ENCODE measurements at regions not wholly inside any gene's neighbourhood (a gene's known extent, or its start where the extent isn't known, plus 50 kb on each side); places are given as distances from the start of the nearest gene placed in this dataset.
A peak's percentile ranks its signal among the peaks of the same experiment; 100 is the strongest.

DNA sequence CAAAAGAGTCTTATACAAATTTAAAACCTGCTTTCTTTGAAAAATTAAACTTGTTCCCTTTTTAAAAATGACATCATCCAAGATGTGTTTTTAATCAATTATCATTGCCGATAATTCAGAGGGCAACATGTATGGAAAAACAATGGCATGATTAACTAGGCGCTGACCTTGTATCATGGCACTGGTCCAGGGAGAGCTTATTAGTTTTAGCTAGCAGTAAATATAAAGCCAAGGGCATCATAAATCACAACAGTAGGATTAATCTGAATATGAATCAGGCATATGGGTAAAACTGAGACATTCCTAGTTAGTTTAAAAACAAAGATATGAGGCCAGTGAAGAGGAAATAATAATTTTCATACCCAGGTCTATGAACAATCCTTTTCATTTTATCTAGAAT, 374.0 kb downstream of the HDGFL1 start:
- DNase-seq (ENCODE audit: low read depth): peak; percentile 87
- no peak overlapping the region for H3K4me3 ChIP-seq (ENCODE audit: low read length)
- TF ChIP-seq, protein P1, sequence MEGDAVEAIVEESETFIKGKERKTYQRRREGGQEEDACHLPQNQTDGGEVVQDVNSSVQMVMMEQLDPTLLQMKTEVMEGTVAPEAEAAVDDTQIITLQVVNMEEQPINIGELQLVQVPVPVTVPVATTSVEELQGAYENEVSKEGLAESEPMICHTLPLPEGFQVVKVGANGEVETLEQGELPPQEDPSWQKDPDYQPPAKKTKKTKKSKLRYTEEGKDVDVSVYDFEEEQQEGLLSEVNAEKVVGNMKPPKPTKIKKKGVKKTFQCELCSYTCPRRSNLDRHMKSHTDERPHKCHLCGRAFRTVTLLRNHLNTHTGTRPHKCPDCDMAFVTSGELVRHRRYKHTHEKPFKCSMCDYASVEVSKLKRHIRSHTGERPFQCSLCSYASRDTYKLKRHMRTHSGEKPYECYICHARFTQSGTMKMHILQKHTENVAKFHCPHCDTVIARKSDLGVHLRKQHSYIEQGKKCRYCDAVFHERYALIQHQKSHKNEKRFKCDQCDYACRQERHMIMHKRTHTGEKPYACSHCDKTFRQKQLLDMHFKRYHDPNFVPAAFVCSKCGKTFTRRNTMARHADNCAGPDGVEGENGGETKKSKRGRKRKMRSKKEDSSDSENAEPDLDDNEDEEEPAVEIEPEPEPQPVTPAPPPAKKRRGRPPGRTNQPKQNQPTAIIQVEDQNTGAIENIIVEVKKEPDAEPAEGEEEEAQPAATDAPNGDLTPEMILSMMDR (conservative IDR thresholded peaks at IDR 0.05; ENCODE audit: low read depth, low read length): no peak

DNA sequence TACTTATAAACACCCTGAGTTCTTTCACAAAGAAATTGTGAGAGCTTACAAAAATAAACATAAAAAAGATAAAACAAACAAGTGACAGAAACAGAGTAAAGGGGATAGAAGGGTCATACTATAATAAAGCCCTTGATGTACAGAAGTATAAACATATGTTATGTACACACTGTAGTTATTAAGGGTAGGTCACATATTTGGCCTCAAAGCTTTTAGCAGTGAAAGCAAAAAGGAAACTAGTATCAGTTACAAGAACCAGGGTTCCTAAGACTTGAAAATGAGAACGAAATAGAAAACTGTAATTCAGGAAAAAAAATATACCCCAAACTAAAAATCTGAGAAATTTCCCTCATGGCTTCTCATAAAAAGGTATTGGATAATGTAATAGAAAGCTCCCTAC, 380.6 kb downstream of the HDGFL1 start:
- TF ChIP-seq, protein P1 (conservative IDR thresholded peaks at IDR 0.05; ENCODE audit: low read depth, low read length): no peak
- no peak overlapping the region for H3K4me3 ChIP-seq (ENCODE audit: low read length)
- no peak for DNase-seq (ENCODE audit: low read depth)

DNA sequence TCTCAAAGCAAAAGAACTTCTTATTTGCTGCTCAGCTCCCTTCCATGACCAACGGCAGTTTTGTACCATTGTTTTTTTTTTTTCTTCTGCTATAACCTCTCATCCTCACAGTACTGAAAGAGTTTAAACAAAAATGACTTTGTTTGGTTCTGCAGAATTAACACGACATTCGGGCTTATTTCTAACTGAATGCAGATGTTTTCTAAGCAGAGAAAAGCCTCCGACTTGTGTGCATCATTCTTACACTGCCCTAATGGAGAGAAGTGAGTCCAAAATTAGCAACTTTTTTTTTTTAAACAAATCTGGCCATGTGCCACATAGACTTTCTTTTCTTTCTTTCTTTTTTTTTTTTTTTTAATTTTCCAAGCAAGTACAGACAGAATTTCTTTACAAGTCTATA, 382.7 kb downstream of the HDGFL1 start:
- TF ChIP-seq, protein P1 (conservative IDR thresholded peaks at IDR 0.05; ENCODE audit: low read depth, low read length): no peak
- no peak for DNase-seq (ENCODE audit: low read depth)

DNA sequence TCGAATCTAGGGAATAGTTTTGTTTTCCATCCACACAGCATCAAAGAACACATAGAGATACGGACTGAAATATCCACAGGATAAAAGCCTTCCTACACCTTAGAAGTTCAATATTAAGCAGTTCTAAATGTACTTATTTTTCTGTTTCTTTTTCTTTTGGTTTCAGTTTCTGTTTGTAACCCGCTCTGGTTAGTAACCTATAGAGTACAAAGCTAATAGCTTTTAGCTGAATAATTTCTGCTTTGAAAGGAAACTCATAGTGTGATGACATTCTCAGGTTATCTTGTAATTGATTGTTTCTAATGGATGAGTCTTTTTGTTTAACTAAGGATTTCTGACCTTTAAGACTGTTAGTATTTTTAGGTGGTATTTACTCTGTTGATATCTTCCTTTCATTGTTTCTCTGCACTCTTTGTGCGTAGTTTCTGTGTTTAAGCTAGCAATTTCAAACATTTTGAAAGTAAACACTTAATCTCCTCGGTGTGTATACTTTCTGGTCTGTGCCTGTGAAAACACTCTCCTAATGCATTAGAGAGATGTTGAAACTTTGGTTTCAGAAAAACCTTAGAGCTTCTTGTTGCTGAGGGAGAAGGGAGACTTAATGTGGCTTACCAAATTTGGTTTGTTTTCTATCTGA, 385.5 kb downstream of the HDGFL1 start:
- no peak for DNase-seq (ENCODE audit: low read depth)
- H3K4me3 ChIP-seq (ENCODE audit: low read length): peak overlapping the region; percentile 11
- TF ChIP-seq, protein P1 (conservative IDR thresholded peaks at IDR 0.05; ENCODE audit: low read depth, low read length): no peak

More for the DNA sequence above, 382.7 kb downstream of the HDGFL1 start:
- no peak overlapping the region for H3K4me3 ChIP-seq (ENCODE audit: low read length)

DNA sequence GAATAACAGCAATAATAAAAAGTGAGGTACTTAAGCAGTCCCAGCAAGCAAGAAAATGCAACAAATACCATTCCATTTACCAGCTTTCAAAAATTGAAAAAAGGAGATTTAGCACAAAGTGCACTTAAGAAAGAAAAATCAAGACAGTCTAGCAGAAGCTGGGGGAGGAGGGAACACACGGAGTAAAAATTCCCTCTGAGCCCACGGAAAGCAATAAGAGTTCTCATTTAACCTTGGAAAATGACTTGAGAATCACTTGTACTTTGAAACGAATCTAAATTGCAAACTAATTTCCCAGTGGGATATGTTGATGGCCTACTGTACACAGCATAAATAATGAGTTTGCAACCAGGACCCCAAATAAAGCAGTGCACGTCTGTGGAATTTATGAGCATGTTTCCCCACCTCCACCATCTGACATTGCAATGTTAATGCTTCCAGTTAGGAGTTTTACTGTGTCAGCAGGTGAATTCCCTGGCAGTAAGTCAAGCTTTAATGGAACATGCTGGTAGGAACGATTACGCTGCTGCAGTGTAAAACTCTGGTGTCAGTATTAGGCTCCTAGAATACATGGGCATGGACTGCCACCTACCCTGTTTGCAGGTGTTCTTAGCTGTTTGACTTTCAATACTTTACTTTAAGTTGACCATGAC, 386.8 kb downstream of the HDGFL1 start:
- peak; percentile 80 for DNase-seq (ENCODE audit: low read depth)
- no peak overlapping the region for H3K4me3 ChIP-seq (ENCODE audit: low read length)
- TF ChIP-seq, protein P1 (conservative IDR thresholded peaks at IDR 0.05; ENCODE audit: low read depth, low read length): no peak

DNA sequence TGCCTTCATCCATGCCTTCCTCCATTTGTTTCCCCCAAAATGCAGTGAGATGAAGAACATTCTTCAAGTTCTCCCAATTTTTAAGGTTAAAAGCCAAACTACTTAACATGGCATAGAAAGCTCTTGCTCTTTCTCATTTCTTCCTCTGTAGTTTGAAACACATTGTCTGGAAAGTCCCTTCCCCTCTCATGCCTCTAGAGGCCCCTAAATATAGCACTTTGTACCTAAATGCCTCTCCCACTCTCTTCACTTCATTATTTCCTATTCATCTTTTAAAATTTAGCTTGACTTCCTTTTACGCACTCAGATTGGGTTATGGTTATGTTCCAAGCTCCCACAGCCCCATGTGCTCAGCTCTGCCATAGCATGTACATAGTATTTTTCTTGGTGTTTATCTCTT, 389.3 kb downstream of the HDGFL1 start:
- TF ChIP-seq, protein P1 (conservative IDR thresholded peaks at IDR 0.05; ENCODE audit: low read depth, low read length): no peak
- DNase-seq (ENCODE audit: low read depth): no peak
- H3K4me3 ChIP-seq (ENCODE audit: low read length): no peak overlapping the region

DNA sequence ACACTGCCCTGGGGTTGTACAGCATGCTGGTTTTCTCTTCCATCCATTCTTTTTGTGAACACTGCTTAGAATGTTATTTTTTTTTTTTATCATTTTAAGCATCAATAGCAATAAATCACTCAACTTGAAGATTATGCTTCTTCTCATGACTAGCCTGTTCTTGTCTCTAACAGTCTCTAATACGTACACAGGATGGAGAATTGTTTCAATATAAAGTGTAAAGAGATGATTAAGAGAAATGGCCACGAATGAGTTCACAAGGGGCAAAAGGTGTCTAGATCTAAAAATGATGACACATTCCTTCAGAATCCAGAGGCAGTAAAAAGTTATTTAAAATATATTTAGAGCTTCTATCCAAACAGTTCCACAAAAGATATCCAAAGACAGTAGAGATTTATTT, 390.2 kb downstream of the HDGFL1 start:
- H3K4me3 ChIP-seq (ENCODE audit: low read length): no peak overlapping the region
- no peak for DNase-seq (ENCODE audit: low read depth)
- TF ChIP-seq, protein P1 (conservative IDR thresholded peaks at IDR 0.05; ENCODE audit: low read depth, low read length): no peak
